T-helper 17 cell (primary cell): ENCODE measurements at regions not wholly inside any gene's neighbourhood (a gene's known extent, or its start where the extent isn't known, plus 50 kb on each side); places are given as distances from the start of the nearest gene placed in this dataset.

Experiments used
- ATAC-seq: fragments of 150-1000 bp; cut with Tn5 transposase; 2 replicates; pipeline ENCODE4 v1.10.0; 2021; ENCODE audit warnings: mild to moderate bottlenecking, moderate library complexity
- DNase-seq, 3 donors: peaks; one replicate each; pipeline versions ENCODE4 v3.0.0 to v3.0.0-alpha.2; 2020 to 2021
- H3K9me3 ChIP-seq: one replicate; pipeline ENCODE4 v1.7.0; 2013; ENCODE audit warnings: low read length, mild to moderate bottlenecking; ENCODE audit not compliant: control insufficient read depth, poor library complexity, severe bottlenecking
- H3K27ac Mint-ChIP-seq: one replicate; pipeline ENCODE4 v1.8.0; 2022; ENCODE audit warnings: mild to moderate bottlenecking, moderate library complexity, mixed read lengths
- H3K27me3 Mint-ChIP-seq: one replicate; pipeline ENCODE4 v1.8.0; 2022; ENCODE audit warnings: mixed read lengths
- H3K36me3 Mint-ChIP-seq: one replicate; pipeline ENCODE4 v1.8.0; 2022; ENCODE audit warnings: low read depth, mixed read lengths
- H3K4me1 Mint-ChIP-seq: one replicate; pipeline ENCODE4 v1.8.0; 2022; ENCODE audit warnings: mild to moderate bottlenecking, mixed read lengths
- H3K4me3 Mint-ChIP-seq: one replicate; pipeline ENCODE4 v1.8.0; 2022; ENCODE audit warnings: mild to moderate bottlenecking, moderate library complexity, mixed read lengths

DNA sequence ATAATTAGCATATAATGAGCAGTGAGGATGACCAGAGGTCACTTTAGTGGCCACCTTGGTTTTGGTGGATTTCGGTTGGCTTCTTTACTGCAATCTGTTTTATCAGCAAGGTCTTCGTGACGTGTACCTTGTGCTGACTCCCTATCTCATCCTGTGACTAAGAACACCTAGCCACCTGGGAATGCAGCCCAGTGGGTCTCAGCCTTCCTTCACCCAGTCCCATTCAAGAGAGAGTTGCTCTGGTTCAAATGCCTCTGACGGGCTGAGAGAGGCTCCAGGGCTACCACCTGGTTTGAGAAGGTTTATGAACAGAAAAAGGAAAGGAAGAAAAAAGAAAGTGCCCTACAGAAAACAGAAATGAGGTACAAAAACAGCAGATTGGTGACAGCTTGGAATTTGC, 738.7 kb downstream of the SOCS6 start:
- H3K27ac Mint-ChIP-seq = no peak overlapping the region
- DNase-seq = no peak

GRCh38 chr18:71025505-71026225, 736.8 kb downstream of the SOCS6 start:
- H3K27ac Mint-ChIP-seq = no peak overlapping the region
- no peaks in the 10 kb centered on the region for H3K9me3 ChIP-seq
- no peak overlapping the region for H3K4me3 Mint-ChIP-seq
- H3K27me3 Mint-ChIP-seq = no peaks in the 10 kb centered on the region
- DNase-seq (no peak), ATAC-seq (no peak)
- H3K4me1 Mint-ChIP-seq = no peaks in the 10 kb centered on the region
- H3K36me3 Mint-ChIP-seq = no peaks in the 10 kb centered on the region

More for the DNA sequence above, 738.7 kb downstream of the SOCS6 start:
- no peak overlapping the region for H3K4me3 Mint-ChIP-seq
- no peaks in the 10 kb centered on the region for H3K27me3 Mint-ChIP-seq
- no peaks in the 10 kb centered on the region for H3K9me3 ChIP-seq
- no peak for ATAC-seq
- no peaks in the 10 kb centered on the region for H3K36me3 Mint-ChIP-seq
- no peaks in the 10 kb centered on the region for H3K4me1 Mint-ChIP-seq

- no peak overlapping the region for H3K27ac Mint-ChIP-seq
- no peak for ATAC-seq
- H3K4me1 Mint-ChIP-seq = no peaks in the 10 kb centered on the region
- H3K36me3 Mint-ChIP-seq = no peaks in the 10 kb centered on the region
- H3K27me3 Mint-ChIP-seq = no peaks in the 10 kb centered on the region
- no peak overlapping the region for H3K4me3 Mint-ChIP-seq
- DNase-seq = no peak
- no peaks in the 10 kb centered on the region for H3K9me3 ChIP-seq
These were observed 733.5 kb downstream of the SOCS6 start for GRCh38 chr18:71022389-71022788.

- H3K36me3 Mint-ChIP-seq = no peaks in the 10 kb centered on the region
- DNase-seq (no peak), ATAC-seq (no peak)
- H3K27me3 Mint-ChIP-seq = no peaks in the 10 kb centered on the region
- no peak overlapping the region for H3K4me3 Mint-ChIP-seq
- H3K9me3 ChIP-seq = no peaks in the 10 kb centered on the region
- no peaks in the 10 kb centered on the region for H3K4me1 Mint-ChIP-seq
- no peak overlapping the region for H3K27ac Mint-ChIP-seq
These were observed 732.2 kb downstream of the SOCS6 start for GRCh38 chr18:71021030-71021362.

- DNase-seq (no peak), ATAC-seq (no peak)
- Mint-ChIP-seq H3K4me3 (no peak overlapping the region), H3K27ac (no peak overlapping the region), H3K27me3 (no peaks in the 10 kb centered on the region), H3K36me3 (no peaks in the 10 kb centered on the region), H3K4me1 (no peaks in the 10 kb centered on the region)
- no peaks in the 10 kb centered on the region for H3K9me3 ChIP-seq
These were observed 731.6 kb downstream of the SOCS6 start for GRCh38 chr18:71020342-71021029.

DNA sequence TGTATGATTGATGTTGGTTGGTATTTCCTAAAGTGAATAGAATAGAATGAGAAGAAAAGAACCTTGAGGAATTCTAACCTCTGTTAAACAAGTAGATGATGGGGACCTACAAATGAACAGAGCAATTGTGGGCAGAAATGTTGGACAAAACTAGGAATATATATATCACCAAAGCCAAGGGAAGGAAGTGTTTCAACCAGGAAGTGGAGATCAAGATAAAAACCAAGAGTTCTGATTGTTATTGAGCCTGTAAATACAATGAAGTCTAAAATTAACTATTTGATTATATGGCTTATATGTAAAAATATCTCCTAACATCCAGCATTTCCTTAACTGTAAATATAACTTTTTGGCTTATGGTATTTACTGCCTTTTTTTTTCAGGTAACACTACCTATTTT, 730.0 kb downstream of the SOCS6 start:
- H3K4me1 Mint-ChIP-seq = no peaks in the 10 kb centered on the region
- ATAC-seq (no peak), DNase-seq (no peak)
- H3K4me3 Mint-ChIP-seq = no peak overlapping the region
- no peak overlapping the region for H3K27ac Mint-ChIP-seq
- H3K36me3 Mint-ChIP-seq = no peaks in the 10 kb centered on the region
- no peaks in the 10 kb centered on the region for H3K9me3 ChIP-seq
- no peaks in the 10 kb centered on the region for H3K27me3 Mint-ChIP-seq

DNA sequence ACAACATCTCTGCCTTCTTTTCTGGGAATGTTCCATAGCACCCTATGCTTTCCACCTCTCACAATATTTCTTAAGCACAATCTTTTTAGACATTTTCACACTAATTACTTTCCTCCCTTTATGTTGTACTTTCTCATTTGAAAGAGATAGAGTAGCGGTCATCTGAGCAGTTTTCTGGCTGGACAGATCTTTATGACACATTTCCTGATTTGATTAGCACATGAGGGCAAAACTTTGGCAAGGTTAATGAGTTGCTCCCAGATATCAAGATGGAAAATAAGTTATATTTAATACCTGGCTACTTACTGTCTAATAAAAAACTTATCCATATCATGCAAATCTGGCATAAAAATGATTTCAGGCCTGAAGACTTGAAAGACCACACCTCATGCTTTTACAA, 723.9 kb downstream of the SOCS6 start:
- ATAC-seq (no peak), DNase-seq (no peak)
- Mint-ChIP-seq H3K36me3 (no peaks in the 10 kb centered on the region), H3K27me3 (no peaks in the 10 kb centered on the region), H3K4me3 (no peak overlapping the region), H3K27ac (no peak overlapping the region), H3K4me1 (no peaks in the 10 kb centered on the region)
- no peaks in the 10 kb centered on the region for H3K9me3 ChIP-seq

DNA sequence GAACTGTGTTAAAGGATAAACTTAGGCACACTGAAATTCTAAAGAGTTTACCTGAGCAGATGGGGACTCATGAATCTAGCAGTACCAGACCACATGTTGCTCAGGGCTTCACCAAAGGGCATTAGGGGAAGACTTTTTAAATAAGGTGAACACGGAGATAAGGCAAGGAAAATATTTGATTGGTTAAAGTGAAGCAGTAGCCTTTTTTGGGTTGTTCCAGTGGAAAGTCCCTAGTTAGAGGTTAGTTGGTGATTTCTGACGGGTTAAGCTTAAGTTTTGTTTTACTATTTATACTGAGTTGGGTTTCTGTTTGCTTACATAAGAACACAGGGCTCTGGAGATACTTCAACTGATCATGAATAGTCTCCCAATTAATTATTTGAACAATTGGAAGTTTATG, 722.5 kb downstream of the SOCS6 start:
- DNase-seq (no peak), ATAC-seq (no peak)
- no peaks in the 10 kb centered on the region for H3K36me3 Mint-ChIP-seq
- no peak overlapping the region for H3K4me3 Mint-ChIP-seq
- H3K27me3 Mint-ChIP-seq = no peaks in the 10 kb centered on the region
- no peaks in the 10 kb centered on the region for H3K4me1 Mint-ChIP-seq
- H3K9me3 ChIP-seq = no peaks in the 10 kb centered on the region
- H3K27ac Mint-ChIP-seq = no peak overlapping the region

DNA sequence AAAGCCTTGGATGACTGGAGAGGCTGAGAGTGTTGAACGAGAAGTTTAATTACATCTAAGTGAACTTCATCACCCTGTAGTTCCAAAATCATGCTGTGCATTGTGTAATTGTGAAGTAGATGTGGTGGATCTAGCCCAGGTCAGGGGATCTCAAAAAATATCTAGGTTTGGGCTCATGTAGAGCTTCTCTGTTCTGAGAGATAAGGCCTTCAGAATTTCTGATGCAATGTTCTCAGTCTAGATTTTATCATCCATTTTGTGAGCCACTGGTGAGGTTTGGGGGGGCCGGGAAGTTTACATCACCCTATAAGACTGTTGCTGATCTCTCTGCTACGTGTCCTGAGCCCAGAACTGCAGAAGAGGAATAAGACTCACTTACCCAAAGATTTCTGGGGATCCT, 719.4 kb downstream of the SOCS6 start:
- DNase-seq (no peak), ATAC-seq (no peak)
- Mint-ChIP-seq H3K27ac (no peak overlapping the region), H3K4me3 (no peak overlapping the region), H3K4me1 (no peaks in the 10 kb centered on the region), H3K36me3 (no peaks in the 10 kb centered on the region), H3K27me3 (no peaks in the 10 kb centered on the region)
- H3K9me3 ChIP-seq = no peaks in the 10 kb centered on the region

DNA sequence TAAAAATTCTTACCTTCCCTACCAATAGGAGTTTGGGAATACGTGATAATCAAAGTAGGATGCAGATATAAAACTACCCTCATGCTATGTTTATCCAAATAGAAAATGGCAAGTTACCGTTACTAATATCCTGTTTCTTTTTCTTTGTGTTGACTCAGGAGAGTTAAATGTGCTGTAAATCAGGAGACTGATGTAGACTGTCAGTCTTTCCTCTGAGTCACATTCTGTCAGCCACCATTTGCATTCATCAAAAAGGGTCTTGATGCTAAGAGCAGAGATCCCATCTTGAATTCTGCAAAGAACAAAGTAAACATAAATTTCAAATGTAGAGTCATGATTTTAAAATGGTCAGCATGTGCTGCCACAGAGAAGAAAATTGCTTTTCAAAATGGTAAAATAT, 712.8 kb downstream of the SOCS6 start:
- ATAC-seq = no peak
- no peaks in the 10 kb centered on the region for H3K9me3 ChIP-seq
- Mint-ChIP-seq H3K4me1 (no peaks in the 10 kb centered on the region), H3K27me3 (no peaks in the 10 kb centered on the region), H3K36me3 (no peaks in the 10 kb centered on the region), H3K4me3 (no peak overlapping the region), H3K27ac (no peak overlapping the region)
- DNase-seq = no peak

GRCh38 chr18:70998490-70998889, 709.6 kb downstream of the SOCS6 start:
- Mint-ChIP-seq H3K4me3 (no peak overlapping the region), H3K27me3 (peaks cover 6% of the 10 kb centered on the region), H3K4me1 (no peaks in the 10 kb centered on the region), H3K27ac (no peak overlapping the region), H3K36me3 (no peaks in the 10 kb centered on the region)
- no peak for DNase-seq
- no peaks in the 10 kb centered on the region for H3K9me3 ChIP-seq
- ATAC-seq = no peak

DNA sequence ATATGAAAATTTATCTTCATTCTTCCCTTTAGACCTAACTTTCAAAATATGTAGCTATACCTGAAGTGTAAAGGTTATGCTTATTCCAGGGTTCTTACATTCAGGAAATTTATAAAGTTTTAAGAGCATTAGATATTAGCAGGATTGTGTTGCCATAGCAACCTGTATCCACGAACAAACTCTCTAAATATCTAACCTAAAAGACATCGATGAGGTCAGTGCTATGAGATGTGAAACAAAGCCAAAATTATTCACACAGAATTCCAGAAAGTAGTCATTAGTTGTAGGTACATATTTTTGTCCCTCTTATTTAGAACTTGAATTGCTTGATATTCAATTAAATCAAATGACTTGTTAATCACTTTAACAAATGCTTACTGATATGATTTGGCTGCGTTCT, 705.3 kb downstream of the SOCS6 start:
- H3K27me3 Mint-ChIP-seq = peaks cover 6% of the 10 kb centered on the region
- ATAC-seq (no peak), DNase-seq (no peak)
- no peaks in the 10 kb centered on the region for H3K9me3 ChIP-seq
- H3K4me3 Mint-ChIP-seq = no peak overlapping the region
- H3K36me3 Mint-ChIP-seq = no peaks in the 10 kb centered on the region
- no peaks in the 10 kb centered on the region for H3K4me1 Mint-ChIP-seq
- H3K27ac Mint-ChIP-seq = no peak overlapping the region

- DNase-seq (no peak), ATAC-seq (no peak)
- Mint-ChIP-seq H3K36me3 (no peaks in the 10 kb centered on the region), H3K4me3 (no peak overlapping the region), H3K27ac (no peak overlapping the region), H3K27me3 (peaks cover 6% of the 10 kb centered on the region), H3K4me1 (no peaks in the 10 kb centered on the region)
- no peaks in the 10 kb centered on the region for H3K9me3 ChIP-seq
These were observed 702.7 kb downstream of the SOCS6 start for GRCh38 chr18:70991577-70991976.

- H3K9me3 ChIP-seq = no peaks in the 10 kb centered on the region
- no peak for DNase-seq
- Mint-ChIP-seq H3K4me1 (no peaks in the 10 kb centered on the region), H3K4me3 (no peak overlapping the region), H3K36me3 (no peaks in the 10 kb centered on the region), H3K27me3 (no peaks in the 10 kb centered on the region), H3K27ac (no peak overlapping the region)
- ATAC-seq = no peak
These were observed 697.1 kb downstream of the SOCS6 start for GRCh38 chr18:70985948-70986347.
